ENCODE measurements at regions not wholly inside any gene's neighbourhood (a gene's known extent, or its start where the extent isn't known, plus 50 kb on each side); places are given as distances from the start of the nearest gene placed in this dataset.
A peak's percentile ranks its signal among the peaks of the same experiment; 100 is the strongest.

- Histone ChIP-seq H3K23ac (ENCODE audit: low read depth, low read length, poor library complexity) (no peak overlapping the region), H3K14ac (ENCODE audit: low read length) (no peak overlapping the region), H3K4me2 (ENCODE audit: insufficient read depth, low read length, poor library complexity, severe bottlenecking) (no peak overlapping the region), H3K9ac (ENCODE audit: low read depth, low read length, poor library complexity) (no peak overlapping the region), H3K9me3 (replicated peaks in 1 of 2; ENCODE audit: control insufficient read depth in 2 of 2, insufficient read depth in 1 of 2, low read depth in 1 of 2, low read length in 2 of 2) (no peaks in the 10 kb centered on the region), H3K4ac (ENCODE audit: low read length) (no peak overlapping the region), H2AK5ac (ENCODE audit: low read depth, low read length) (no peak overlapping the region), H3K36me3 (replicated peaks in 1 of 2; ENCODE audit: control insufficient read depth in 2 of 2, insufficient read depth in 2 of 2, low read length in 2 of 2) (no peaks in the 10 kb centered on the region), H3K4me1 (ENCODE audit: control insufficient read depth in 2 of 2, insufficient read depth in 1 of 2, low read depth in 1 of 2, low read length in 2 of 2) (peaks cover 0 to 2% of the 10 kb centered on the region in 2 donors), H3K18ac (ENCODE audit: low read length) (peak overlapping the region; percentile 73), H2BK12ac (ENCODE audit: low read length) (no peak overlapping the region), H3K27me3 (ENCODE audit: control insufficient read depth in 3 of 3, insufficient read depth in 3 of 3, low read depth in 1 of 3, low read length in 3 of 3) (peaks cover 0 to 27% (median 0%) of the 10 kb centered on the region in 3 experiments), H2BK5ac (ENCODE audit: low read length) (no peak overlapping the region), H3K79me1 (ENCODE audit: low read depth, low read length) (no peaks in the 10 kb centered on the region), H2BK15ac (ENCODE audit: low read length) (no peak overlapping the region), H3K27ac (replicated peaks; ENCODE audit: low read length) (no peak overlapping the region), H2BK120ac (ENCODE audit: low read depth, low read length) (no peak overlapping the region), H4K91ac (ENCODE audit: low read depth, low read length, poor library complexity) (no peak overlapping the region), H2AFZ (ENCODE audit: low read length) (peak overlapping the region; percentile 58), H3K4me3 (ENCODE audit: low read length in 2 of 2) (no peak overlapping the region), H4K8ac (ENCODE audit: low read depth, low read length) (no peak overlapping the region)
- WGBS, 2 donors (ENCODE audit: extremely low coverage in 2 of 2, insufficient read length in 2 of 2, insufficient replicate concordance in 1 of 2): no CpG with 5 or more reads among the region's 8 CpGs
- no peak for DNase-seq (ENCODE audit: low spot score)
Observed at GRCh38 chr10:98320486-98321185, 52.6 kb upstream of the LOXL4 start.

DNA sequence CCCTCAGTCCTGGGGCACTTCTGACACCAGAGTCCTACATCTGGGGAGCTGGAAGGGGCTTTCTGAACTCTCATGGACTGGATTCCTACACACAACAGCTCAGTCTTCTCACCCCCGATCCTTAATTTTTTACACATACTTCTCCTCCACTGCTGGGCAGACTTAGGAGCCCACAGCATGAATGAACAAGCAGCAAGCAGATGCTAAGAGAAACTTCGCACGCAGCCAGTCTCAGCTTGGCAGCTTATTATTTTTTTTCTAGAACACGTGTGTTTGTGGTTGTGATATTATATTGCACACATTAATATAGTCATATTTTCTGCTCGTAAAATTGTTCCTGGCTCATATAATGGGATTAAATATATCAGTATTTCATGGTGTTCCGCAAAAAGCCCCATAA lies 50.9 kb upstream of the LOXL4 start:
- no peak overlapping the region for H2BK12ac ChIP-seq (ENCODE audit: low read length)
- no peak overlapping the region for H2AK5ac ChIP-seq (ENCODE audit: low read depth, low read length)
- H3K14ac ChIP-seq (ENCODE audit: low read length): no peak overlapping the region
- no peak overlapping the region for H2AFZ ChIP-seq (ENCODE audit: low read length)
- no peaks in the 10 kb centered on the region for H3K9me3 ChIP-seq (replicated peaks in 1 of 2; ENCODE audit: control insufficient read depth in 2 of 2, insufficient read depth in 1 of 2, low read depth in 1 of 2, low read length in 2 of 2)
- peaks cover 0 to 2% of the 10 kb centered on the region in 2 donors for H3K4me1 ChIP-seq (ENCODE audit: control insufficient read depth in 2 of 2, insufficient read depth in 1 of 2, low read depth in 1 of 2, low read length in 2 of 2)
- H3K27ac ChIP-seq (replicated peaks; ENCODE audit: low read length): no peak overlapping the region
- no peak overlapping the region for H2BK5ac ChIP-seq (ENCODE audit: low read length)
- no peak overlapping the region for H3K18ac ChIP-seq (ENCODE audit: low read length)
- H3K4me3 ChIP-seq (ENCODE audit: low read length in 2 of 2): no peak overlapping the region
- no peaks in the 10 kb centered on the region for H3K36me3 ChIP-seq (replicated peaks in 1 of 2; ENCODE audit: control insufficient read depth in 2 of 2, insufficient read depth in 2 of 2, low read length in 2 of 2)
- H3K4me2 ChIP-seq (ENCODE audit: insufficient read depth, low read length, poor library complexity, severe bottlenecking): no peak overlapping the region
- no peak overlapping the region for H4K8ac ChIP-seq (ENCODE audit: low read depth, low read length)
- no peak overlapping the region for H3K4ac ChIP-seq (ENCODE audit: low read length)
- WGBS, 2 donors (ENCODE audit: extremely low coverage in 2 of 2, insufficient read length in 2 of 2, insufficient replicate concordance in 1 of 2): no CpG with 5 or more reads among the region's 6 CpGs
- H4K91ac ChIP-seq (ENCODE audit: low read depth, low read length, poor library complexity): no peak overlapping the region
- H3K9ac ChIP-seq (ENCODE audit: low read depth, low read length, poor library complexity): no peak overlapping the region
- H2BK15ac ChIP-seq (ENCODE audit: low read length): no peak overlapping the region
- no peak for DNase-seq (ENCODE audit: low spot score)
- peaks cover 0 to 29% (median 0%) of the 10 kb centered on the region in 3 experiments for H3K27me3 ChIP-seq (ENCODE audit: control insufficient read depth in 3 of 3, insufficient read depth in 3 of 3, low read depth in 1 of 3, low read length in 3 of 3)
- no peaks in the 10 kb centered on the region for H3K79me1 ChIP-seq (ENCODE audit: low read depth, low read length)
- no peak overlapping the region for H2BK120ac ChIP-seq (ENCODE audit: low read depth, low read length)
- no peak overlapping the region for H3K23ac ChIP-seq (ENCODE audit: low read depth, low read length, poor library complexity)

Measured in neuronal stem cell (in vitro differentiated cells).